ENCODE measurements at regions not wholly inside any gene's neighbourhood (a gene's known extent, or its start where the extent isn't known, plus 50 kb on each side); places are given as distances from the start of the nearest gene placed in this dataset.

- DNase-seq (ENCODE audit: low read depth in 2 of 2, low spot score in 1 of 2): no peak
Observed at GRCh38 chr5:100479079-100479688, 56.0 kb upstream of the FAM174A start.

- DNase-seq (ENCODE audit: low read depth in 2 of 2, low spot score in 1 of 2): no peak
Observed at GRCh38 chr5:100472091-100472490, 63.1 kb upstream of the FAM174A start.

GRCh38 chr5:100469767-100470166 lies 65.4 kb upstream of the FAM174A start:
- no peak for DNase-seq (ENCODE audit: low read depth in 2 of 2, low spot score in 1 of 2)

GRCh38 chr5:100464418-100464817 lies 70.8 kb upstream of the FAM174A start:
- DNase-seq (ENCODE audit: low read depth in 2 of 2, low spot score in 1 of 2): no peak

GRCh38 chr5:100456615-100457014 lies 78.6 kb upstream of the FAM174A start:
- no peak for DNase-seq (ENCODE audit: low read depth in 2 of 2, low spot score in 1 of 2)

GRCh38 chr5:100452126-100452525 lies 83.0 kb upstream of the FAM174A start:
- DNase-seq (ENCODE audit: low read depth in 2 of 2, low spot score in 1 of 2): no peak

GRCh38 chr5:100448111-100448528 lies 87.1 kb upstream of the FAM174A start:
- DNase-seq (ENCODE audit: low read depth in 2 of 2, low spot score in 1 of 2): no peak

GRCh38 chr5:100446879-100447430 lies 88.2 kb upstream of the FAM174A start:
- DNase-seq (ENCODE audit: low read depth in 2 of 2, low spot score in 1 of 2): no peak

- no peak for DNase-seq (ENCODE audit: low read depth in 2 of 2, low spot score in 1 of 2)
Observed at GRCh38 chr5:100444961-100445360, 90.2 kb upstream of the FAM174A start.

- no peak for DNase-seq (ENCODE audit: low read depth in 2 of 2, low spot score in 1 of 2)
Observed at GRCh38 chr5:100434815-100435214, 100.4 kb upstream of the FAM174A start.

- no peak for DNase-seq (ENCODE audit: low read depth in 2 of 2, low spot score in 1 of 2)
Observed at GRCh38 chr5:100432741-100433140, 102.4 kb upstream of the FAM174A start.

GRCh38 chr5:100430268-100431195 lies 104.6 kb upstream of the FAM174A start:
- peak in 1 of 2 donors; percentile 14 for DNase-seq (ENCODE audit: low read depth in 2 of 2, low spot score in 1 of 2)

GRCh38 chr5:100424787-100425186 lies 110.4 kb upstream of the FAM174A start:
- DNase-seq (ENCODE audit: low read depth in 2 of 2, low spot score in 1 of 2): no peak

- no peak for DNase-seq (ENCODE audit: low read depth in 2 of 2, low spot score in 1 of 2)
Observed at GRCh38 chr5:100424017-100424416, 111.2 kb upstream of the FAM174A start.

- DNase-seq (ENCODE audit: low read depth in 2 of 2, low spot score in 1 of 2): no peak
Observed at GRCh38 chr5:100423330-100423729, 111.8 kb upstream of the FAM174A start.

GRCh38 chr5:100421360-100421759 lies 113.8 kb upstream of the FAM174A start:
- DNase-seq (ENCODE audit: low read depth in 2 of 2, low spot score in 1 of 2): no peak

GRCh38 chr5:100418231-100418630 lies 116.9 kb upstream of the FAM174A start:
- no peak for DNase-seq (ENCODE audit: low read depth in 2 of 2, low spot score in 1 of 2)

GRCh38 chr5:100409660-100410151 lies 125.5 kb upstream of the FAM174A start:
- no peak for DNase-seq (ENCODE audit: low read depth in 2 of 2, low spot score in 1 of 2)

- DNase-seq (ENCODE audit: low read depth in 2 of 2, low spot score in 1 of 2): no peak
Observed at GRCh38 chr5:100407053-100407452, 128.1 kb upstream of the FAM174A start.

- DNase-seq (ENCODE audit: low read depth in 2 of 2, low spot score in 1 of 2): no peak
Observed at GRCh38 chr5:100406640-100407039, 128.5 kb upstream of the FAM174A start.

GRCh38 chr5:100402071-100402470 lies 133.1 kb upstream of the FAM174A start:
- no peak for DNase-seq (ENCODE audit: low read depth in 2 of 2, low spot score in 1 of 2)

GRCh38 chr5:100401149-100401548 lies 134.0 kb upstream of the FAM174A start:
- no peak for DNase-seq (ENCODE audit: low read depth in 2 of 2, low spot score in 1 of 2)

All from stimulated activated CD8-positive, alpha-beta memory T cell treated with anti-CD3 and anti-CD28 coated beads, Interleukin-4, amount 100 ng/mL, for 4 hours (primary cell).